ENCODE measurements at regions not wholly inside any gene's neighbourhood (a gene's known extent, or its start where the extent isn't known, plus 50 kb on each side); places are given as distances from the start of the nearest gene placed in this dataset.

- TF ChIP-seq POLR2A (IDR thresholded peaks at IDR 0.05): no peak
- TF ChIP-seq CTCF (IDR thresholded peaks at IDR 0.05): no peak
- no peak for TF ChIP-seq POLR2AphosphoS5 (IDR thresholded peaks at IDR 0.05)
- no peaks in the 10 kb centered on the region for H3K36me3 ChIP-seq
- no peak overlapping the region for H3K4me3 ChIP-seq
- no peaks in the 10 kb centered on the region for H3K27me3 ChIP-seq (replicated peaks; ENCODE audit: insufficient read depth)
- intact Hi-C loops (cut with DNase I): no loop called here
- H3K4me1 ChIP-seq (replicated peaks): no peaks in the 10 kb centered on the region
- no peak overlapping the region for H3K27ac ChIP-seq
- no peaks in the 10 kb centered on the region for H3K9me3 ChIP-seq
- 17% methylated on average over 2 of the region's 2 CpGs for WGBS
- DNase-seq (ENCODE audit: low spot score): no peak
Measured at GRCh38 chr1:80646053-80646452, 1154.7 kb upstream of the ADGRL2 start.

- no peak for DNase-seq (ENCODE audit: low spot score)
- Histone ChIP-seq H3K36me3 (no peaks in the 10 kb centered on the region), H3K27me3 (replicated peaks; ENCODE audit: insufficient read depth) (no peaks in the 10 kb centered on the region), H3K4me1 (replicated peaks) (no peaks in the 10 kb centered on the region), H3K4me3 (no peak overlapping the region), H3K27ac (no peak overlapping the region), H3K9me3 (no peaks in the 10 kb centered on the region)
- TF ChIP-seq POLR2A (IDR thresholded peaks at IDR 0.05): no peak
- TF ChIP-seq CTCF (IDR thresholded peaks at IDR 0.05): no peak
- TF ChIP-seq POLR2AphosphoS5 (IDR thresholded peaks at IDR 0.05): no peak
- intact Hi-C loops (cut with DNase I): no loop called here
Measured at GRCh38 chr1:80645621-80646020, 1155.1 kb upstream of the ADGRL2 start.

- no peak overlapping the region for H3K27ac ChIP-seq
- intact Hi-C loops (cut with DNase I): no loop called here
- WGBS: 87% methylated on average over 3 of the region's 3 CpGs
- H3K4me3 ChIP-seq: no peak overlapping the region
- no peaks in the 10 kb centered on the region for H3K27me3 ChIP-seq (replicated peaks; ENCODE audit: insufficient read depth)
- H3K4me1 ChIP-seq (replicated peaks): no peaks in the 10 kb centered on the region
- TF ChIP-seq POLR2A (IDR thresholded peaks at IDR 0.05) (no peak), POLR2AphosphoS5 (IDR thresholded peaks at IDR 0.05) (no peak), CTCF (IDR thresholded peaks at IDR 0.05) (no peak)
- no peak for DNase-seq (ENCODE audit: low spot score)
- no peaks in the 10 kb centered on the region for H3K36me3 ChIP-seq
- H3K9me3 ChIP-seq: no peaks in the 10 kb centered on the region
Measured at GRCh38 chr1:80640978-80641377, 1159.8 kb upstream of the ADGRL2 start.

GRCh38 chr1:80639777-80640533 is 1160.8 kb upstream of the ADGRL2 start:
- intact Hi-C loops (cut with DNase I): no loop called here
- DNase-seq (ENCODE audit: low spot score): no peak
- H3K9me3 ChIP-seq: no peaks in the 10 kb centered on the region
- no peak overlapping the region for H3K4me3 ChIP-seq
- no peak for TF ChIP-seq CTCF (IDR thresholded peaks at IDR 0.05)
- no peak for TF ChIP-seq POLR2AphosphoS5 (IDR thresholded peaks at IDR 0.05)
- no peak for TF ChIP-seq POLR2A (IDR thresholded peaks at IDR 0.05)
- no peaks in the 10 kb centered on the region for H3K4me1 ChIP-seq (replicated peaks)
- no peak overlapping the region for H3K27ac ChIP-seq
- no peaks in the 10 kb centered on the region for H3K27me3 ChIP-seq (replicated peaks; ENCODE audit: insufficient read depth)
- no peaks in the 10 kb centered on the region for H3K36me3 ChIP-seq
- 28% methylated on average over 2 of the region's 2 CpGs for WGBS

Measured in prostate gland (tissue), 2 donors.